ENCODE measurements at regions not wholly inside any gene's neighbourhood (a gene's known extent, or its start where the extent isn't known, plus 50 kb on each side); places are given as distances from the start of the nearest gene placed in this dataset.

GRCh38 chr11:37689951-37690350 lies 1091.9 kb upstream of the RAG2 start:
- no peak for DNase-seq

GRCh38 chr11:37688456-37688855 lies 1090.4 kb upstream of the RAG2 start:
- DNase-seq: no peak

GRCh38 chr11:37687130-37687529 lies 1089.1 kb upstream of the RAG2 start:
- no peak for DNase-seq

GRCh38 chr11:37671321-37671720 lies 1073.3 kb upstream of the RAG2 start:
- no peak for DNase-seq

DNA sequence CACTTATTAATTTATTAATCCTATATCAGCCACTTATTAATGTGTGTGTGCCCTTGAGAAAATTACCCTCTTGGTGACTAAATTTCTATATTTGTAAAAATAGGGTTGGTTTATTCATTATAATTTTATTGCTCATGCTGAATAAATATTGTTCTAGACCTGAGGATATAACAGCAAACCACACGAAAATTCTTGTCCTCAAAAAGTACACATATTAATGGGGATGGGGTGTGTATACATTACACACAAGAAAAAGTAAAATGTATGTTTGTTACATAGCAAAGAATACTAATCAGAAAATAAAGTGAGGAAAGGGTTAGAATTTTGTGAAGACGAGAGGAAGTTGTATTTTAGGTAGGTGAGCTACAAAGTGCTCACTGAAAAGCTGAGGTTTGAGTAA lies 1068.9 kb upstream of the RAG2 start:
- no peak for DNase-seq

DNA sequence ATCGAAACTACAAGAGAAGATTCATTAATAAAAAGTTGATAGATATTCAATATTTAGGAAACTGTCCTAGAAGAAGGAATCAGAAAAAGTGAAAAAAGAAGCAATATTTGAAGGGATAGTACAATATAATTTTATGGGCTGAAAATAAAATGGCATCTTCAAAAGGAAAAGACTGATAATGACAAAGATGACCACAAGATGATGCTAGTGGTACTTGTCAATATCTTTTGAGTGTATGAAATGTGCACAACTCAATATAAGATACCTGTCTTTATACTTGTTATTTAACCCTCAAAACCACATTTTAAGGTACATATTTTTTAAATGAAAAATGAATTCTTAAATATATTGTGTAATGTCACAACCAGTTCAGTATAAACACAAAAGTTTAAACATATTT lies 1059.6 kb upstream of the RAG2 start:
- no peak for DNase-seq

GRCh38 chr11:37647767-37648166 lies 1049.7 kb upstream of the RAG2 start:
- DNase-seq: no peak

GRCh38 chr11:37643968-37644367 lies 1045.9 kb upstream of the RAG2 start:
- DNase-seq: no peak

GRCh38 chr11:37642296-37642695 lies 1044.3 kb upstream of the RAG2 start:
- DNase-seq: no peak

DNA sequence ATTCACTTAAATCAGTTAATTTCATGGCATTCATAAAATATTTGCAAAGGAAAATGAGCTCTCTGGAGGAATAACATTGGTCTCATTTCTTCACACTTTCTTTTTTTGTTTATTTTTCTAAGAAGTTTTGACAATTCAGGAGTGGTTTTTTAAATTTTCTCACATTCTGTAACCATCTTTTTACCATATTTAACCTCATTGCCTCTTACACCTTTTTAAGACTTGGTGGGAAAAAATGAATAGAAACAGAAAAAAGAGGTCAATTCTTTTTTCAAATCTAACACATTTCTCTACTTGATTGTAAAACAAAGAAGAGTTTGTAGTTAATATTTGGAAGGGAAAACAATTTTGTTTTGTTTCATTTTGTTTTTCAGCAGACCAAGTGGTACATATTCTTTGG lies 1034.7 kb upstream of the RAG2 start:
- no peak for DNase-seq

DNA sequence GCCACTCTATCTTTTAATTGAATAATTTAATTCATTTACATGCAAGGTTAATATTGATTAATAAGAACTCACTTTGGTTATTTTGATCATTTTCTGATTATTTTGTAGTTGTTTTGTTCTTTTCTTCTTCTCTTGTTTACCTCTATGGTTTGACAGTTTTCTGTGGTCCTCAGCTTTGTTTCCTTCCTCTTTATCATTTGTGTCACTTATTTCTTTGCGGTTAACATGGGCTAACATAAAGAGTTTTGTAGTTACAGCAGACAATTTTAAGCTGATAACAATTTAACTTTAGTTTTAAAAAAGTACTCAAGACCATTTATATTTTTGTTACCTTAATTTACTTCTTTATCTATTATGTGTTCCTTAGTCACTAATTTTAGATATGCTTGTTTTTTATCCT lies 1032.8 kb upstream of the RAG2 start:
- no peak for DNase-seq

DNA sequence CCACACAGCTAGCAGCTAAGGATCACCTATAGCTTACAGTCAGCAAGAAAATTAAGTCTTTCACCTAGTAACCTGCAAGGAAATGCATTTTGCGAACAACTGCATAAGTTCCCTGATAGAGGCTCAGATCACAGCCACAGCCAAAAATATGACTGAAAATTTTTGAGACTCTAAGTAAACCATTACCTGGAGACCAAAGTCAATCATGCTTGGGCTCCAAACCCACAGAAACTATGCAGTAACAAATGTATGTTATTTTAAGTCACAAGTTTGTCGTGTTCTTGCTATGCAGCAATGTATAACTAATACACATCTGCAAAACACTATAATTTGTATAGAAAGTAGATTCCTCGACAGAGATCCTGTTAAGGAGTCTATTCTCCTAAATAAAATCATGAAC lies 1025.7 kb upstream of the RAG2 start:
- DNase-seq: no peak

GRCh38 chr11:37621662-37622061 lies 1023.6 kb upstream of the RAG2 start:
- no peak for DNase-seq

GRCh38 chr11:37616291-37616690 lies 1018.3 kb upstream of the RAG2 start:
- DNase-seq: no peak

DNA sequence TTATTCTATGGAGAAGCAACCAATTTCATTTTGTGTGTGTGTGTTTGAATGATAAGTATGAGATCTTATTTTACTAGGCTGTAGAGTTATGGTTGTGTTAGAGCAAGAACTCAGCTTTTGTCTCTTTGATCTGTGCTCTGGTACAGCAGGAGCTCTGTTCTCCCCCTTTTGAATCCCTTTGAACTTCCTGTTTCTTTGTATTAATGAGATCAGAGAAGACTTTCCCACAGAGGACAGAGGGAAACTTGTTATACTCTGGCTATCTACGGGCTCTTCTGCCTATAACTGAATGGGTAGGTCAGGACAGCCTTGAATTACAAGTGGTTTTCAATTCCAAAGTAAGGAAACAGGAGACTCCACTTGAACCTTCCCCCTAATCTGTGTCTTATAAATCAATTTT lies 1015.0 kb upstream of the RAG2 start:
- no peak for DNase-seq

DNA sequence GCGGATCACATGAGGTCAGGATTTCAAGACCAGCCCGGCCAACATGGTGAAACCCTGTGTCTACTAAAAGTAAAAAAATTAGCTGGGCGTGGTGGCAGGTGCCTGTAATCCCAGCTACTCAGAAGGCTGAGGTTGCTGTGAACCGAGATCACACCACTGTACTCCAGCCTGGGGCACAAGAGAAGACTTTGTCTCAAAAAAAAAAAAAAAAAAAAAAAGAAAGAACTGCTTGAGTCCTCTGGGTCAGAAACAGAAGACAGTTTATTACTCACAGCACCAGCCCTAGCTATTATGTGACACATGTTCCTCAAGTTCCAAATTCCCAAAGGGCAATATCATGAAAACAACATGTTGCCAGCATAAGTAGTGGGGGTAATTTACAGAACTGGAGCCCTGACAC lies 1014.1 kb upstream of the RAG2 start:
- DNase-seq: no peak

DNA sequence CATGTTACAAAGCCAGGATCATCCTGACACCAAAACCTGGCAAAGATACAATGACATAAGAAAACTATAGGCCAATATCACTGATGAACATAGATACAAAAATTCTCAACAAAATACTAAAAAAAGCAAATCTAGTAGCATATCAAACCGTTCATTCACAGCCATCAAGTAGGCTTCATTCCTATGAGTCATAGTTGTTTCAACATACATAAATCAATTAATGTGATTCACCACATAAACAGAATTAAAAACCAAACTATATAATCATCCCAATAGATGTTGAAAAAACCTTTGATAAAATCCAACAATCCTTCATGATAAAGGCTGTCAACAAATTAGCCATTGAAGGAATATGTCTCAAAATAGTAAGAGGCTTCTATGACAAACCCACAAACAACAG lies 1007.2 kb upstream of the RAG2 start:
- no peak for DNase-seq

- DNase-seq: no peak
These were observed 1000.3 kb upstream of the RAG2 start for GRCh38 chr11:37598381-37598780.

- DNase-seq: no peak
These were observed 999.7 kb upstream of the RAG2 start for GRCh38 chr11:37597776-37598175.

GRCh38 chr11:37595845-37596244 lies 997.8 kb upstream of the RAG2 start:
- no peak for DNase-seq

GRCh38 chr11:37574361-37574760 lies 976.3 kb upstream of the RAG2 start:
- no peak for DNase-seq

- DNase-seq: no peak
These were observed 974.6 kb upstream of the RAG2 start for GRCh38 chr11:37572491-37573171.

GRCh38 chr11:37571246-37571645 lies 973.2 kb upstream of the RAG2 start:
- DNase-seq: no peak

- DNase-seq: no peak
These were observed 963.0 kb upstream of the RAG2 start for GRCh38 chr11:37560991-37561390.

DNA sequence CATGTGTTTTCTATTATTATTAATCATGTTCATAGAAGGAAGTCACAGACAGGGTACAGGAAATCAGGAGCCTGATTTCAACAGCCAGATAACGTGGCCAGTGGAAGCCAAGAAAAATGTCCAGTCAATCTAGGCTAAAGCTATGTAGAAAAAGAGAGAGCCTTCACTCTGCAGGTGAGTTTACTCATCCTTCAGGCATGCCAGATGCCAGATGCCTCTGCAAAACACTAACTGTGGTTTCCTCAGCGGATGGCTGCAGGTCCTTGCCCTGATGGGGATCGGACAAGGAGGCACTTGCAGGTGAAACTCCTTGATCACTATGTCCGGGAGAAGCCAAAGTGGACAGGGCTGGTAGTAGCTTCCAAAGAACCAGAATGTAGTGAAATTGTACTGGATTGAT lies 962.3 kb upstream of the RAG2 start:
- DNase-seq: no peak

Data from DMS79 (cell line).